HCT116 (cell line): ENCODE measurements at regions not wholly inside any gene's neighbourhood (a gene's known extent, or its start where the extent isn't known, plus 50 kb on each side); places are given as distances from the start of the nearest gene placed in this dataset.
A peak's percentile ranks its signal among the peaks of the same experiment; 100 is the strongest.

Experiments
- ATAC-seq: fragments of 200-7000 bp; cut with Tn5 transposase; 2 replicates; pipeline ENCODE4 v1.9.1; 2020; ENCODE audit warnings: mild to moderate bottlenecking, moderate library complexity
- BruUV-seq: library from RNA; stranded (reverse); fragments of 400-500 nt; replicated peaks from 2 replicates; lab custom pipeline; 2021; lab: Mats Ljungman, UMichigan
- CTCF ChIA-PET: fragments of 300-600 bp; sonication (Branson Sonifier 250); formaldehyde crosslinking; loops from one replicate; lab custom pipeline; 2021; ENCODE audit warnings: antibody characterized with exemption; lab: Charles Lee
- POLR2A ChIA-PET: fragments of 300-600, 350-600 bp; sonication (Branson Sonifier 250); formaldehyde crosslinking; loops from one replicate; lab custom pipeline; 2021; ENCODE audit warnings: antibody characterized with exemption; lab: Charles Lee
- RAD21 ChIA-PET, 2 experiments: fragments of 300-600 bp; sonication (Branson Sonifier 250); formaldehyde crosslinking; loops; one replicate each; lab custom pipeline; 2023; ENCODE audit warnings: low total read pairs in 2 of 2; ENCODE audit not compliant: uncharacterized antibody in 2 of 2, unreplicated experiment in 2 of 2, low non-redundant PET in 1 of 2; lab: Charles Lee
- DNase-seq: peaks from one replicate; pipeline ENCODE4 v3.0.0-alpha.2; 2010; ENCODE audit warnings: low read depth, low spot score
- H2AFZ ChIP-seq: fragments of 200-600 bp; shearing (Covaris generic), sonication (generic); 2 replicates; pipeline ENCODE4 v1.6.1; 2017; ENCODE audit warnings: low read depth, mixed run types, mixed read lengths, antibody characterized with exemption, low read length; ENCODE audit not compliant: poor library complexity, severe bottlenecking
- H3K27ac ChIP-seq: 2 replicates; pipeline ENCODE4 v1.5.1; 2012; ENCODE audit warnings: low read depth, low read length
- H3K27me3 ChIP-seq: fragments of 200-600 bp; sonication (generic); 2 replicates; pipeline ENCODE4 v1.6.1; 2016; ENCODE audit warnings: mixed run types, low read length, mixed read lengths; ENCODE audit not compliant: insufficient read depth
- H3K36me3 ChIP-seq, 2 experiments: fragments of 200-500 bp in 1 of 2; fragments of 200-600 bp in 1 of 2; sonication (Bioruptor generic) in 1 of 2; sonication (generic) in 1 of 2; 2 replicates each; pipeline versions ENCODE4 v1.5.1 to v1.6.1; 2014 to 2016; ENCODE audit warnings: low read length in 2 of 2, inconsistent platforms in 1 of 2, mixed read lengths in 1 of 2, mixed run types in 1 of 2; ENCODE audit not compliant: insufficient read depth in 2 of 2, control insufficient read depth in 1 of 2
- H3K4me1 ChIP-seq, 2 experiments: fragments of 200-600 bp in 1 of 2; sonication (generic) in 1 of 2; 2 replicates each; pipeline versions ENCODE4 v1.5.1 to v1.6.1; 2012 to 2017; ENCODE audit warnings: low read length in 2 of 2, inconsistent platforms in 1 of 2, mild to moderate bottlenecking in 1 of 2, mixed read lengths in 1 of 2, mixed run types in 1 of 2, moderate library complexity in 1 of 2; ENCODE audit not compliant: insufficient read depth in 2 of 2, control insufficient read depth in 1 of 2
- H3K4me2 ChIP-seq: fragments of 200-600 bp; sonication (generic); 2 replicates; pipeline ENCODE4 v1.6.1; 2017; ENCODE audit warnings: mixed run types, low read length, mixed read lengths
- H3K4me3 ChIP-seq, 2 experiments: fragments of 200-600 bp in 1 of 2; sonication (generic) in 1 of 2; replicated peaks in 1 of 2; 2 replicates each; pipeline ENCODE4 v1.5.1; 2011 to 2016; ENCODE audit warnings: low read length in 2 of 2, control low read depth in 1 of 2, low read depth in 1 of 2, mild to moderate bottlenecking in 1 of 2, mixed read lengths in 1 of 2, mixed run types in 1 of 2
- H3K79me2 ChIP-seq: fragments of 200-600 bp; sonication (generic); 2 replicates; pipeline ENCODE4 v1.6.1; 2017; ENCODE audit warnings: mild to moderate bottlenecking, mixed run types, low read length, moderate library complexity, mixed read lengths; ENCODE audit not compliant: insufficient read depth
- H3K9ac ChIP-seq: fragments of 200-600 bp; sonication (generic); 2 replicates; pipeline ENCODE4 v1.6.1; 2016; ENCODE audit warnings: low read length, mixed read lengths
- H3K9me2 ChIP-seq: fragments of 200-600 bp; sonication (generic), shearing (Covaris generic); 2 replicates; pipeline ENCODE4 v1.6.1; 2017; ENCODE audit warnings: mixed run types, mild to moderate bottlenecking, moderate library complexity; ENCODE audit not compliant: insufficient read depth
- H3K9me3 ChIP-seq, 2 experiments: fragments of 200-500 bp in 1 of 2; fragments of 200-600 bp in 1 of 2; sonication (Bioruptor generic) in 1 of 2; sonication (generic) in 1 of 2; 2 replicates each; pipeline ENCODE4 v1.6.1; 2014 to 2017; ENCODE audit warnings: low read length in 2 of 2, mixed read lengths in 2 of 2, inconsistent platforms in 1 of 2, low read depth in 1 of 2, mild to moderate bottlenecking in 1 of 2, mixed run types in 1 of 2, moderate library complexity in 1 of 2; ENCODE audit not compliant: control insufficient read depth in 1 of 2, insufficient read depth in 1 of 2
- H4K20me1 ChIP-seq: fragments of 200-600 bp; sonication (generic), shearing (Covaris generic); 2 replicates; pipeline ENCODE4 v1.6.1; 2017; ENCODE audit warnings: mixed run types, mild to moderate bottlenecking, moderate library complexity; ENCODE audit not compliant: insufficient read depth
- CBX3 ChIP-seq: IDR thresholded peaks from 2 replicates; pipeline ENCODE4 v1.6.1; 2012; ENCODE audit warnings: low read depth
- CEBPB ChIP-seq: IDR thresholded peaks from 2 replicates; pipeline ENCODE4 v1.6.1; 2012; ENCODE audit warnings: low read depth
- EGR1 ChIP-seq: IDR thresholded peaks from 2 replicates; pipeline ENCODE4 v1.6.1; 2012; ENCODE audit warnings: low read depth
- ELF1 ChIP-seq: IDR thresholded peaks from 2 replicates; pipeline ENCODE4 v1.6.1; 2012; ENCODE audit warnings: low read depth, borderline replicate concordance
- EZH2 ChIP-seq: fragments of 200-600 bp; sonication (generic); IDR thresholded peaks from 2 replicates; pipeline ENCODE4 v1.6.1; 2017; ENCODE audit warnings: antibody characterized with exemption, mixed run types
- FOSL1 ChIP-seq: IDR thresholded peaks from 2 replicates; pipeline ENCODE4 v1.6.1; 2012; ENCODE audit warnings: low read depth
- JUND ChIP-seq: IDR thresholded peaks from 2 replicates; pipeline ENCODE4 v1.6.1; 2012
- POLR2AphosphoS5 ChIP-seq: IDR thresholded peaks from 2 replicates; pipeline ENCODE4 v1.6.1; 2011; ENCODE audit warnings: mild to moderate bottlenecking, low read depth, low read length, moderate library complexity
- RAD21 ChIP-seq: IDR thresholded peaks from 2 replicates; pipeline ENCODE4 v1.6.1; 2012; ENCODE audit warnings: low read depth, mild to moderate bottlenecking
- SP1 ChIP-seq: IDR thresholded peaks from 2 replicates; pipeline ENCODE4 v1.6.1; 2012; ENCODE audit warnings: low read depth
- SRF ChIP-seq: IDR thresholded peaks from 2 replicates; pipeline ENCODE4 v1.6.1; 2012; ENCODE audit warnings: low read depth
- TCF7L2 ChIP-seq: IDR thresholded peaks from 2 replicates; pipeline ENCODE4 v1.7.0; 2011; ENCODE audit warnings: borderline replicate concordance, inconsistent platforms; ENCODE audit not compliant: insufficient read depth, insufficient read length; ENCODE audit errors: extremely low read depth
- YY1 ChIP-seq: IDR thresholded peaks from 2 replicates; pipeline ENCODE4 v1.6.1; 2011; ENCODE audit warnings: low read length, low read depth, moderate library complexity, mild to moderate bottlenecking; ENCODE audit not compliant: insufficient replicate concordance; ENCODE audit errors: extremely low read depth
- ZNF274 ChIP-seq: fragments of 200-500 bp; sonication (Bioruptor generic); IDR thresholded peaks from 2 replicates; pipeline ENCODE4 v1.6.1; 2014; ENCODE audit warnings: mild to moderate bottlenecking, low read depth, low read length, inconsistent platforms
- intact Hi-C: fragments of 100-400 bp; cut with micrococcal nuclease; formaldehyde crosslinking; loops from 2 replicates; pipeline ENCODE4 v1.10.0; 2022
- TF ChIP-seq, protein P1 (sequence below): IDR thresholded peaks from 2 replicates; pipeline ENCODE4 v1.6.1; 2011; ENCODE audit warnings: mild to moderate bottlenecking, low read length, moderate library complexity; ENCODE audit not compliant: insufficient replicate concordance; ENCODE audit errors: extremely low read depth
- TF ChIP-seq, protein P2 (sequence below): IDR thresholded peaks from 2 replicates; pipeline ENCODE4 v1.6.1; 2012
- TF ChIP-seq, protein P3 (sequence below): IDR thresholded peaks from 2 replicates; pipeline ENCODE4 v1.6.1; 2012

DNA sequence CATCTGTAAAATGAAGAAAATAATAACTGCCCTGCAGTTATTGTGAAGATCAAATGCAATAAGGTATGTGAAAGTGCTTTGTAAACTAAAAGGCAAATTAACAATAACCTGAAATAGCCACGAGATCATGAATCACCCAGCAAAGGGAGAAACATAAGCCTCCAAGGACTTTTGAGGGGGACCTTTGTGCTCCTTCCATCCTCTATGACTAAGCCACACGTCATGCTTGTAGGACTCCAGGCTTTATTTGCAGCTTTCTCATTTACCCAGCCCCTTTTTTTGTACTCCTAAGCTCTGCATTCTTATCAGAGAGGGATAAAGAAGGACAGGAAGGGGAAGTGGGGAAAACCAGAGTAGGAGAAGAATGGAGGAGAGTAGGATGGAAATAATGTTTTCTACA, 115.1 kb downstream of the PROX1 start:
- DNase-seq = peak; percentile 81
- POLR2A ChIA-PET = no interaction called here
- Histone ChIP-seq H3K4me1 (peaks cover 29 to 40% of the 10 kb centered on the region in 2 experiments), H2AFZ (peak overlapping the region; percentile 36)
- TF ChIP-seq, protein P1, sequence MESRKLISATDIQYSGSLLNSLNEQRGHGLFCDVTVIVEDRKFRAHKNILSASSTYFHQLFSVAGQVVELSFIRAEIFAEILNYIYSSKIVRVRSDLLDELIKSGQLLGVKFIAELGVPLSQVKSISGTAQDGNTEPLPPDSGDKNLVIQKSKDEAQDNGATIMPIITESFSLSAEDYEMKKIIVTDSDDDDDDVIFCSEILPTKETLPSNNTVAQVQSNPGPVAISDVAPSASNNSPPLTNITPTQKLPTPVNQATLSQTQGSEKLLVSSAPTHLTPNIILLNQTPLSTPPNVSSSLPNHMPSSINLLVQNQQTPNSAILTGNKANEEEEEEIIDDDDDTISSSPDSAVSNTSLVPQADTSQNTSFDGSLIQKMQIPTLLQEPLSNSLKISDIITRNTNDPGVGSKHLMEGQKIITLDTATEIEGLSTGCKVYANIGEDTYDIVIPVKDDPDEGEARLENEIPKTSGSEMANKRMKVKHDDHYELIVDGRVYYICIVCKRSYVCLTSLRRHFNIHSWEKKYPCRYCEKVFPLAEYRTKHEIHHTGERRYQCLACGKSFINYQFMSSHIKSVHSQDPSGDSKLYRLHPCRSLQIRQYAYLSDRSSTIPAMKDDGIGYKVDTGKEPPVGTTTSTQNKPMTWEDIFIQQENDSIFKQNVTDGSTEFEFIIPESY = no peak
- TF ChIP-seq RAD21 (no peak), TCF7L2 (peak; percentile 89), EZH2 (no peak), SRF (peak; percentile 81), FOSL1 (peak; percentile 98), CBX3 (no peak), EGR1 (peak; percentile 35; the same call in 1 of the 2 replicates), ELF1 (no peak; the same call in 1 of the 2 replicates), ZNF274 (no peak), JUND (peak; percentile 87), SP1 (peak; percentile 86), YY1 (peak; percentile 38), CEBPB (peak; percentile 56; the same call in 1 of the 2 replicates), POLR2AphosphoS5 (peak; percentile 44; the same call in 1 of the 2 replicates)
- TF ChIP-seq, protein P2, sequence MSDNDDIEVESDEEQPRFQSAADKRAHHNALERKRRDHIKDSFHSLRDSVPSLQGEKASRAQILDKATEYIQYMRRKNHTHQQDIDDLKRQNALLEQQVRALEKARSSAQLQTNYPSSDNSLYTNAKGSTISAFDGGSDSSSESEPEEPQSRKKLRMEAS = peak; percentile 39; the same call in 1 of the 2 replicates
- TF ChIP-seq, protein P3, sequence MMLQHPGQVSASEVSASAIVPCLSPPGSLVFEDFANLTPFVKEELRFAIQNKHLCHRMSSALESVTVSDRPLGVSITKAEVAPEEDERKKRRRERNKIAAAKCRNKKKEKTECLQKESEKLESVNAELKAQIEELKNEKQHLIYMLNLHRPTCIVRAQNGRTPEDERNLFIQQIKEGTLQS = no peak
- TF ChIP-seq, all 23 proteins: peak for 10
- Histone ChIP-seq H3K9ac (no peak overlapping the region), H3K4me3 (peak overlapping the region in 1 of 2 experiments; percentile 30; a peak in 2 of 4 replicates), H3K79me2 (no peaks in the 10 kb centered on the region), H3K36me3 (no peaks in the 10 kb centered on the region), H3K27ac (peak overlapping the region; percentile 72; the same call in 1 of the 2 replicates), H4K20me1 (no peaks in the 10 kb centered on the region), H3K4me2 (peak overlapping the region; percentile 60), H3K27me3 (no peaks in the 10 kb centered on the region), H3K9me3 (no peaks in the 10 kb centered on the region), H3K9me2 (no peaks in the 10 kb centered on the region)
- peak; percentile 89 for ATAC-seq
- no TSS peak for BruUV-seq
- RAD21 ChIA-PET = no interaction called here
- CTCF ChIA-PET = interaction anchor here (1.6 kb wide), 1 partner anchor 20 kb away, joined by 8 read pairs; no protein-coding TSS in a partner anchor
- intact Hi-C loops = no loop called here
